ENCODE measurements at regions not wholly inside any gene's neighbourhood (a gene's known extent, or its start where the extent isn't known, plus 50 kb on each side); places are given as distances from the start of the nearest gene placed in this dataset.

DNA sequence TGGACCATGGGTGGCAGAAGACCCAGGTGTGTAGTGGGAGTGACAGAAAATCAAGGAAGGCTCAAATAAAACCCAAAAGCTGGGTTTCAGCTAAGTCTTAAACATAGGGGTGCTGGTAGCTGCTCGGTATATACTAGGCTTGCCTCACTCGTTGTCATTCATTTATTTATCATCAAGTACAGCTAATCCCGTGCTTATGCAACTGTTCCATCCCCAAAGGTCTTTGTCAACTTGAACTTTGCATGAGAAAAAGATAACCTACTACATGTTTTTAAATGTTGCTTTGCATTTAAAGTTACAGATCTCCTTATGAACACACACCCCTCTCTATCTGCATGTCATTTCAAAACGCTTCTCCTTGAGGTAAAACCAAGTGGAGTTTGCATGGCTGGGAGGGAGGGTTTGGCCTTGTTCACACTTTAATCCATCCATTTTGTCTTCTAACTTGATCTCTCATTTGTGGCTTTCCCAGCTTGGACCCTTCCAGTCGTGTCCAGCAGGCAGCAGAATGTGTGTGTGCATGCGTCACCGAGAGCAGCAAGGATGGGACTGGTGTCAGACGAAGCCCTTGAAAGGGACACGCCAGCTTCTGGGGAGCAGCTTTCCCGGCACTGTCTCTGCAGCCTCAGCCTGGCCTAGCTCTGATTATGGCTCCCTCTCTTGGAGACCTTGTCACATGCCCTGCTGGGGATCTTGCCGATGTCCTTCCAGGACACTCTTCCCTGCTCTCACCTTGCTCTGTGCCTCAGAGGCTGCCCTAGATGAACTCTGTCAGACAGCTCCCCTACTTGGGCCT, 133.5 kb downstream of the GADD45G start:
- TF ChIP-seq POLR2AphosphoS5 (IDR thresholded peaks at IDR 0.05; ENCODE audit: borderline replicate concordance, low read depth, low read length) (no peak), EZH2 (IDR thresholded peaks at IDR 0.05) (no peak)
